ENCODE measurements at regions not wholly inside any gene's neighbourhood (a gene's known extent, or its start where the extent isn't known, plus 50 kb on each side); places are given as distances from the start of the nearest gene placed in this dataset.

DNA sequence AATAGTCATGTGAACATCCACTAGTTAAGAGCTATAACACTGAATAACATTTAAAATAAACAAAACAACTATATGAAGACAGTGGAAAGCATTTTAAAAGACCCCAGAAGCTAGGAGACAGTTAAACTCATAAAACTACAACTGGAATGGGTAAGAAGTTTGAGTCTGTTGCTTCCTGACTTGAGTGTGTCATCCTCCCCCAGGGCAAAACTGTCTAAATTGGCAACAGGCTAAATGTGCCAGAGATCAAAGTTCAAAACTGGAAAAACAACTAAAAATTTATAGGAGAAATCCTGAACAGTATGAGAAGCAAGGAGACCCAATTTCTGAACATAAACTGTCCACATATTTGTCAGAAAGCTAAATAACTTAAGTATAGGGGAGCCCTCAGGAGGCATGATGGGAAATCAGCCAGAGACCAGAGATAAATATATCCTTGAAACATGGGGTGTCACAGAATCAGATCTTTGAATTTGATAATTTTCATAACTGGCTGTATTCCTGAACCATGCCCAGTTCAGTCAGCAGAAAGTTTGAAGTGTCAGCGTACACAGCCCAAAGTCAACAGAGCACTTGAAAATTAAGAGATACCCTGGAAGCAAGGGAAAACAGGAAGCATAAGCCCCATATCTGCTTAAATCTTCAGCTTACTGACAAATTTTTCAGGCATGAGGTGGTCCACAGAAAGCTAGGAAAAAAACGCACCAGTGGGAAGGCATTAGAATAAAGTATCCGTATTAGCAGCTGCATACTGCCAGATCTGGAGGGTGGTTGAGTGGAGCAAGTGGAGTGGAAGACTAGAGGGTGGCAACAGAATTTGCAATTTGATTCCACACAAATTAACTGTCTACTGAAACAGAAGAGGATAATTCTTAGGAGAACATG lies 516.1 kb upstream of the MAN1A1 start:
- H3K4me1 ChIP-seq (ENCODE audit: control insufficient read depth, extremely low read depth, insufficient read depth, low read length) = peaks cover 18% of the 10 kb centered on the region
- no peak overlapping the region for H3K27ac ChIP-seq (ENCODE audit: control insufficient read depth, insufficient read depth, low read length)
- no peaks in the 10 kb centered on the region for H3K9me1 ChIP-seq (ENCODE audit: control insufficient read depth, extremely low read depth, insufficient read depth, low read length)
- H3K4me3 ChIP-seq (ENCODE audit: control insufficient read depth in 2 of 3, extremely low read depth in 1 of 3, insufficient read depth in 2 of 3, low read depth in 1 of 3, low read length in 3 of 3) = no peak overlapping the region
- no peak overlapping the region for H2AFZ ChIP-seq (ENCODE audit: control insufficient read depth, low read length)
- DNase-seq (ENCODE audit: low read depth, low spot score) (no peak), FAIRE-seq (peak; percentile 43)
- no peaks in the 10 kb centered on the region for H3K36me3 ChIP-seq (ENCODE audit: control insufficient read depth in 2 of 2, extremely low read depth in 1 of 2, insufficient read depth in 2 of 2, low read length in 2 of 2)
- dilution Hi-C loops (cut with MboI; ENCODE audit: extremely low pct_ligation_motif_present, low sequenced_read_pairs) = no loop called here
- H3K79me2 ChIP-seq (ENCODE audit: control insufficient read depth, insufficient read depth, low read length) = no peaks in the 10 kb centered on the region
- no peaks in the 10 kb centered on the region for H3K9me3 ChIP-seq (ENCODE audit: control insufficient read depth, low read depth, low read length)
- TF ChIP-seq, protein P1, sequence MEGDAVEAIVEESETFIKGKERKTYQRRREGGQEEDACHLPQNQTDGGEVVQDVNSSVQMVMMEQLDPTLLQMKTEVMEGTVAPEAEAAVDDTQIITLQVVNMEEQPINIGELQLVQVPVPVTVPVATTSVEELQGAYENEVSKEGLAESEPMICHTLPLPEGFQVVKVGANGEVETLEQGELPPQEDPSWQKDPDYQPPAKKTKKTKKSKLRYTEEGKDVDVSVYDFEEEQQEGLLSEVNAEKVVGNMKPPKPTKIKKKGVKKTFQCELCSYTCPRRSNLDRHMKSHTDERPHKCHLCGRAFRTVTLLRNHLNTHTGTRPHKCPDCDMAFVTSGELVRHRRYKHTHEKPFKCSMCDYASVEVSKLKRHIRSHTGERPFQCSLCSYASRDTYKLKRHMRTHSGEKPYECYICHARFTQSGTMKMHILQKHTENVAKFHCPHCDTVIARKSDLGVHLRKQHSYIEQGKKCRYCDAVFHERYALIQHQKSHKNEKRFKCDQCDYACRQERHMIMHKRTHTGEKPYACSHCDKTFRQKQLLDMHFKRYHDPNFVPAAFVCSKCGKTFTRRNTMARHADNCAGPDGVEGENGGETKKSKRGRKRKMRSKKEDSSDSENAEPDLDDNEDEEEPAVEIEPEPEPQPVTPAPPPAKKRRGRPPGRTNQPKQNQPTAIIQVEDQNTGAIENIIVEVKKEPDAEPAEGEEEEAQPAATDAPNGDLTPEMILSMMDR (optimal IDR thresholded peaks at IDR 0.05 in 1 of 3, IDR thresholded peaks at IDR 0.05 in 1 of 3, conservative IDR thresholded peaks at IDR 0.05 in 1 of 3; ENCODE audit: extremely low read depth in 1 of 3, insufficient read depth in 2 of 3, low read length in 3 of 3) = no peak
- no peak for TF ChIP-seq EZH2 (IDR thresholded peaks at IDR 0.05; ENCODE audit: low read length)
- no peak overlapping the region for H3K4me2 ChIP-seq (ENCODE audit: control insufficient read depth, extremely low read depth, insufficient read depth, low read depth, low read length)
- no peaks in the 10 kb centered on the region for H3K27me3 ChIP-seq (ENCODE audit: control insufficient read depth, extremely low read depth, insufficient read depth, low read length)
- H4K20me1 ChIP-seq (ENCODE audit: control insufficient read depth, extremely low read depth, insufficient read depth, low read length) = no peaks in the 10 kb centered on the region
- no peak overlapping the region for H3K9ac ChIP-seq (ENCODE audit: control insufficient read depth, extremely low read depth, insufficient read depth, low read length)

- dilution Hi-C loops (cut with MboI; ENCODE audit: extremely low pct_ligation_motif_present, low sequenced_read_pairs) = no loop called here
- TF ChIP-seq EZH2 (IDR thresholded peaks at IDR 0.05; ENCODE audit: low read length) = no peak
- TF ChIP-seq, protein P1 (optimal IDR thresholded peaks at IDR 0.05 in 1 of 3, IDR thresholded peaks at IDR 0.05 in 1 of 3, conservative IDR thresholded peaks at IDR 0.05 in 1 of 3; ENCODE audit: extremely low read depth in 1 of 3, insufficient read depth in 2 of 3, low read length in 3 of 3) = no peak
- no peak overlapping the region for H2AFZ ChIP-seq (ENCODE audit: control insufficient read depth, low read length)
- H3K27me3 ChIP-seq (ENCODE audit: control insufficient read depth, extremely low read depth, insufficient read depth, low read length) = no peaks in the 10 kb centered on the region
- no peaks in the 10 kb centered on the region for H3K79me2 ChIP-seq (ENCODE audit: control insufficient read depth, insufficient read depth, low read length)
- no peaks in the 10 kb centered on the region for H3K9me1 ChIP-seq (ENCODE audit: control insufficient read depth, extremely low read depth, insufficient read depth, low read length)
- H3K9me3 ChIP-seq (ENCODE audit: control insufficient read depth, low read depth, low read length) = no peaks in the 10 kb centered on the region
- no peak overlapping the region for H3K4me3 ChIP-seq (ENCODE audit: control insufficient read depth in 2 of 3, extremely low read depth in 1 of 3, insufficient read depth in 2 of 3, low read depth in 1 of 3, low read length in 3 of 3)
- H3K4me1 ChIP-seq (ENCODE audit: control insufficient read depth, extremely low read depth, insufficient read depth, low read length) = peaks cover 18% of the 10 kb centered on the region
- no peak overlapping the region for H3K4me2 ChIP-seq (ENCODE audit: control insufficient read depth, extremely low read depth, insufficient read depth, low read depth, low read length)
- FAIRE-seq (no peak), DNase-seq (ENCODE audit: low read depth, low spot score) (no peak)
- H4K20me1 ChIP-seq (ENCODE audit: control insufficient read depth, extremely low read depth, insufficient read depth, low read length) = no peaks in the 10 kb centered on the region
- no peak overlapping the region for H3K9ac ChIP-seq (ENCODE audit: control insufficient read depth, extremely low read depth, insufficient read depth, low read length)
- no peak overlapping the region for H3K27ac ChIP-seq (ENCODE audit: control insufficient read depth, insufficient read depth, low read length)
- H3K36me3 ChIP-seq (ENCODE audit: control insufficient read depth in 2 of 2, extremely low read depth in 1 of 2, insufficient read depth in 2 of 2, low read length in 2 of 2) = no peaks in the 10 kb centered on the region
These were observed 513.2 kb upstream of the MAN1A1 start for GRCh38 chr6:119862719-119863118.

Measured in keratinocyte (primary cell).